GM18873 (cell line): ENCODE measurements at regions not wholly inside any gene's neighbourhood (a gene's known extent, or its start where the extent isn't known, plus 50 kb on each side); places are given as distances from the start of the nearest gene placed in this dataset.

Source experiments
- ATAC-seq: cut with Tn5 transposase; IDR thresholded peaks from one replicate; pipeline ENCODE4 v1.9.1; 2021; ENCODE audit warnings: mild to moderate bottlenecking, moderate library complexity, moderate number of reproducible peaks; ENCODE audit not compliant: unreplicated experiment, low FRiP score

DNA sequence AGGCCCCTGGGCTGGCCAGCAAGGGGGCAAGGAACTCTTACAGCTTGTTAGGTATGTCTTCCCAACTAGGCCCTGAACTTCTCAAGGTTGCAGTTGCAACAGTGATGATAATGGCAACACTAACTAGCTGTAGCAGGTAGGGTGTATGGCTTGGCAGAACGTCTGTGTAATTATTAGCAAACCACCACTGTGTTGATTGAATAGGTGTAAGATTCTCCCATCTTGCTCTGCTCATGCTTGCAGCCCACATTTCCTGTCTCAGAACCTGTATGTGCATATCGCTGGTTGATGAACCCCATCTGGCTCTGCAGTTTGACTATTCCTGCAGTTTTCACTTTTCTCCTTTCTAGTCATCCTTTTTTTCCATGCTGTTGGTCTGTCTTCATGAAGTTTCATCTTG, 178.8 kb downstream of the KATNAL1 start:
- ATAC-seq: no peak

DNA sequence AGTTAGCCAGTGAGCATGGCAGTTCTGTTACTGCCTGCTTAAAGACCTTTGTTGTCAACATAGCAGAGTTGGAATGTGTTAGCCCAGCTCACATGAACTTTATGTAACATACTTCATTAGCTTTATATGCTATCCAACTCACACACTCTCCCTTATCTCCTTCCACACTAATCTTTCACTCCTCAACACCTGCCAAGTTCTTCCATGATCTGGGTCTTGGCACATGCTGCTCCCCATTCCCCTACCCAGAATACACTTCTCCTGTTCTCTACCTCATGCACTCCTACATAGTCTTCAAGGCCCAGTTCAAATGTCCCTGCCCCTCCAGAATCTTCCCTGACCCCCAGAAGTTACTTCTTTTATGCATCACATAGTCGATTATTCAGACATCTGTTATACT, 179.3 kb downstream of the KATNAL1 start:
- ATAC-seq: no peak

DNA sequence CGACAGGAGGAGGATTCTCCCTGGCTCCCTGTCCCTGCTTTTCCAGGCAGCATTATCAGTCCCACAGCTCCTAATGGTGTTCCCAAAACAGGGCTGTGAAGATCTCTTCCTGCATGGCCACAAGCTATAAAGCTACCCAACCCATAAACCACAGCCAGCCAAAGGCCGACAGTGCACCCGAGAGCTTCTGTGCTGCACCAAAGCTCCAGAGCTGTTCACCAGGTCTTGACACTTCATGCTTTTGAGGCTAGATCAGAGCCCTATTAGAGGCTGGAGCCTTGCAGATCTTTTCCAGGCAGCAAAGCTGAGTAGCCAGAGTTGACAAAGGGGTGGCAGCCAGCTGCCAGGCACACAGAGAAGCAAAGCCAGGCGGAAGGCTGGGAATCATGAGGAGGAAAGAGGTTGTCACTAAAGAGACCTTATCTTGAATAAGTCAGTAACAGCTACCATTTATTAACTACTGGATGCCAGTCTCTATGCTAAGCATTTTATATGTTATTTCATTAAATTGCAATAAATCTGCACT, 180.4 kb downstream of the KATNAL1 start:
- ATAC-seq: no peak

DNA sequence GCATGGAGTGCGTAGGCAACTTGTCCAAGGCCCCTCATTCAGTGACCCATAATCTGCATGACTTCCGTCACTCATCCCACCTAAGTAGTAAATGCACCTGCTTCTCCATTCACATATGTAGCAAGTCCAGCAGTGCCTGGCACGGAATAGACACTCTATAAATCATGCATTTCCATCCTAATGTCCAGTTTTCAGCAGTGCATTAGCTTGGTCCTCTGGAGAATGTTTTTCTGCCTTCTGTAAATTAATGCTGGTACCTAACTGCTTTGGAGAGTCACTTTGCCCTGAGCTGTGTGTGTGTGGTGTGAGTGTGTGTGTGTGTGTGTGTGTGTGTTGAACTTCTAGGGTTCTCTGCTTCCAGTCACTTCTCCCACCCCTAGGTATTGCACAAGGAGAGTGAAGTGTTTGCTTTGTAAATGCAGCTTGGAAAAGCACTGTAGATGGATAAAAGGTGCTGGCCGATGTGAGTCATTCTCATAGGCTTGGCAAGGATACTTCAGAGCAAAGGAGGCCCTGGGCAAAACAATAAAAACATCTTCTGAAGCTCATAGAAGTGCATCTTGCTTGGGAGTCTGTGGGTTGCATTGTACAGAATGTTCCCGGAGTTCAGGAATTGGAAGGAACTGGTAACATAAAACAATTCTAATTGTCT, 181.8 kb downstream of the KATNAL1 start:
- no peak for ATAC-seq

DNA sequence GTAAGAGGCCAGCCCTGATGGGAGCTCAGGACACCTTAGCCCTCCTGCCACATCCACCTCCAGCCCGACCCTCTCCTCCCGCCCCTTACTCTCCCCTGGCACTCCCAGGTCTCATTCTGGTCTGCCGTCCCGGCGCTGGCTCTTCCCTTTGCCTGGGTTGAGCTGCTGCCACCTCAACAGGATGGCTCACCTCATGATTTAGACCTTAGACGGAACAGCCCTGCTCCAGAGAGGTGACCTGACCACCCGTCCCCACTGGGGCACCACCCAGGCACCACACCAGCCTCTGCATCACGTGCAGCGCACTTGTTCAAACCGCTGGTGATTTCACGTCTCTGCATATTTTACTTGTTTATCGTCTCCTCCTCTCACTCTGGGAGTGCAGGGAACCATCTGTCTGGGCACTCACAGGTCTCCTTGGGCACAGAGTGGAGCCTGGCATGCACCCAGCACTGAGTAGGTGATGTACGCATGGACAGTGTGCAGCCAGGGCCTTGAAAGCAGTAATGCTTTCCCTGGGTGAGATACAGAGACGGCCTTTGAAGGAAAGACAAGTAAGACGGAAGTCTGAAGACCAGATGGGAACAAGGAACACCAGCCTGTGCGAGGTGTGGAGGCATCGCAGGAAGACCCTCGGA, 183.1 kb downstream of the KATNAL1 start:
- no peak for ATAC-seq

DNA sequence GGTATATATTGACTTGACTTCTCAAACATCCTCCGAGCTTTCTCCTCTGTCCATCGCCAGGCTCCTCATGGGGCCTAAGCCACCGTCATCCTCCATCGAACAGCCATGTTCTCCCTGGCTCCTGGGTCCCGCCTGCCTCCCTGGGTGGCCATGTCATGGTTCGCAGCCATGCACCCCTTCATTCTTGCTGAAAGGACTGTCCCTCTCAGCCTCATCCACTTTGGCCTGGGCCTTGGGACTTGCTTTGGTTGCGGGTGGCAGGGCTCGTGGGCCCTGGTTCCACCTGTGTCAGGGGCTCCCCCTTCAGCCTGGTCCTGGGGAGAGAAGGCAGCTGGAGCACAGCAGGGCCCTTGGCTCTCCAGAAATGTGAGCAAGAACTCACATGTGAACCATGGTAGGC, 183.8 kb downstream of the KATNAL1 start:
- ATAC-seq: no peak

DNA sequence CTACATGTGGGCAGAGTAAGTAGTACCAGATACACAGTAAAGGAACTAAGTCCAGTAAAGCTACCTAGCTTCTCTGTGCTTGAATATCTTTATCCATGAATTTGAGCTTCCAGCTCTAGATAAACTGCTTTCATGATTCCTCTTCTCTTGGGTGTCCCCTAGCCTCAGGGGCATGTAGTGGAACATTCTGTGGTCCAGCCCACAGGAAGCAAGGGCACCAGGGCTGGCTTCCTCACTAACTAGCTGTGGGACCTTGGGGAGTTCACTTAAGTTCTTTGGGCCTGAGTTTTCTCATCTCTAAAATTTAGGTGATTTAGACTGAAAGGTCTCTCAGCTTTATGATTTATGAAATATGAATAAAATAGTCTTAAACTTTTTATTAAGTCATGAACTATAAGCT, 185.7 kb downstream of the KATNAL1 start:
- no peak for ATAC-seq

DNA sequence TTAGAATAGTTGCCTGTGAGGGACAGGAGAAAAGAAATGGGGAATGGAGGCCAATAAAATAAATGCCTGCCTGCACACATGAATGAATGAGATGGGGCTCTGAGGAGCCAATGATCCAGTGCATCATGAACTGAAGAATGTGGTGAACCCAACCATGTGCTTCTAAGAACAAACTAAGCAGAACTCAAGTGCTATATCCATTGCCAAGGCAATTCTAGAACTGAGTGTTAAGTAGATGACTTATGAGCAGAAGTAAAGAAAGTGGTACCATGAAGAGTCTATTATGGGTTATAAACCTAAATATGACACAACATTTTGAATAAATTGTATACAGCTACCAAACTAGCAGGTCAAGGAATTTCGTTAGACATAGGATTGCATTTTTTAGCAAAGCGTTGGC, 186.1 kb downstream of the KATNAL1 start:
- no peak for ATAC-seq

DNA sequence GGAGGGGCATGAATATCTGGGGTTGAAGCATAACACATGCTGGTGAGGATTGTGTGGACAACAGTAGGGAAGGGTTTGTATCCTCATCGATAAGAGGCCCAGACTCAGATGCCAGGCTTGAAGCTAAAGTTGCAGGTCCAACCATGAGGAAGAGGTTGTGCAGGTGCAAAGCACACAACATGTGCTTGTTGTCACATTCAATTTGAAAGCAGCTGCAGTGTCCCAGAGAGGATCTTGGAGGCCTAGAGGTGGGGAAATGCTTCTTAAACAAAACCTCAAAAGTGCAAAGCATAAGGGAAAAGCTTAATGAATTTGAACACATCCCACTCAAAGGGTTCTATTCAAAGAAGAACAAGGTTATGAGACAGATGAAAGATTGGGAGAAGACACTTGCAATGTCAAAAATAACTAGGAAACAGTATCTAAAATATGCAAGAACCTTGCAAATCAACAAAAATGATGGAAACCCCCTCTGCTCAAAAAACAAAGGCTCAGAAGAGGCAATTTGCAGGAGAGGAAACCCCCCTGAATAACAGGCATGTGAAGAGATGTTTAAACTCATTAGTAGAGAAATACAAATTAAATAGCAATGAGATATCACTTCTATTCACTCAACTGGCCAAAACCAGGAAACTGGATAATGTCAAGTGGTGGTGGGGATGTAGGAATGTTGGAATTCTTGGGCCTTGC, 187.1 kb downstream of the KATNAL1 start:
- ATAC-seq: no peak

DNA sequence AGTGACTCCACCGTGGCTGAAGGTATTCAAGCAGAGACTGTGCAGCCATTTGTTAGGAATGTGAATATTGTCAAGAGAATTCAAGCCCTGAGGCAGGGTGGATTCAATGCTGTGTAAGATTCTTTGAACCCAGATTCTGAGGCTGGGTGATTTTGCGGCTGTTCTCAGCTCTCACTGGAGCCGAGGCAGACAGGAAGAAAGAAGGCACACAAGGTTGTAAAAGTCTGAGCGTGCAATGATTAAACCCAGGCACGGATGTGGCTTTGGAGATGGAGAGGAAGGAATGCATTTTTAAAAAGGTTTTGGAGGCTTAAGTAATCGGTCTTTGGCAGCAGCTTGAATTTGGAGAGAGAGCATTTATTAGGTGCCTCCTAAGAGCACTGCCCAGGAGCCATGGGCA, 187.9 kb downstream of the KATNAL1 start:
- no peak for ATAC-seq

DNA sequence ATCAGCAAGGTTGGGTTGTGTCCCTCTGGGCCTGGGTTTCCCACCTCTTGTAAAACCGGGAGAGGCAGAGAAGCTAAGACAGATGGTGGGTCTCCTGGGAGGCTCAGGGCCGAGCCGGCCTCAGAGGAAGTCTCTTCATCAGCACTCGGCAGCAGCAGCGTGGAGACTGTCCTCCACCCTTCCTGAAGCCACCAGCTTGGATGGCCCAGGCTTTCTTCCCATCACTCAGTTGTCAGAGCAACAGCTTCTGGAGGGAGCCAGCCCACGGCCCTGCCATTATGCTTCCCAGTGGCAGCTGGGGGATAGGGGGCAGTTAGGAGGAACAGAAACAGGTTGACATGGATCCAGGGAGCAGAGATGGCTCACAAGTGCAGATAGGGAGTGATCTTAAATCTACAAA, 191.0 kb downstream of the KATNAL1 start:
- no peak for ATAC-seq

DNA sequence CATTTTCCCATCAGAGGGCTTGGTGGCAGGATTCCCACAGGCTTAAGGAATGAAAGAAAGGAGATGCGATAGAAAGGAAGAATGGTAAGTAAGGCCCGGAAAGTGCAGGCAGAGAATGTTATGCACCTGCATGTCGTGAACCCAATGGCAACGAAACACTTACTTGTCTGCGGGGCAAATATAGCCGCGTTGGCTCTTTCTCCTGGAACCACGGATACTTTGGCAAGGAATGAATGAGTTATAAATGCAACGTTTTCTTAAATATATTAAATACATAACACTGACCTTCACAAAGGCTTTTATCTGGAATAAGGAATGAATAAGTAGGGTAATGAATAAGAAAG, 192.1 kb downstream of the KATNAL1 start:
- ATAC-seq: no peak

DNA sequence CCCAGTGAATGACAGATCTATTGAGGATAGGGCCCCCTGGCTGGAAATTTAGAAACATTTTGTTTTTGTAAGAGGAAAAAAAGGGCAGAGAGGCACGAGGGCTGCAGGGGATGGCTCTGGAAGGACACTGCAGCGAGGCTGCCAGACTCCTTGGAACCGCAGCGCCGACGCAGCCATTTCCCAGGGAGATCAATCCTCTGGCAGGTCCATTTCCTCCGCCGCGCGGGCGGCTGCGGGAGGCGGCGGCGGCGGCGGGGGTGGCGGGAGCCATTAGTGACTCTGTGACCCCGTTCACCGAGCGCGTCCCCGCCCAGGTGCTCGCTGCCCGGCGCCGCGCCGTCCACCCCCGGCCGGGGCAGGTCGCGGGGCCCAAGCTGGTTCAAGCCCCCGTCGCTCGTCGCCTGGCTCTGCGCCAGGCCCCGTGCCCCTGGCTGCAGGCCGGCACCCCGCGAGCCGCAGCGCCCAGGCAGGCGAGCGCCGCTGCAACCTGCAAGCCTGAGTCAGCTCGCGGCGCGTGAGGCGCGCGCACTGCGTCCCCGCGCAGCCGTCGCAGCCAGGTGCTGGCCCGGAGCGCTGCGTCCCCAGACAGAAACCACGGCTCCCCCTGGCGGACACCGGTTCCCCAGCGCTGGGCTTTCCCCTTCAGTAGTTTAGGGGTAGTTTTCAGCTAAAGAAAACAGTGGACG, 192.6 kb downstream of the KATNAL1 start:
- peak; percentile 63 for ATAC-seq

DNA sequence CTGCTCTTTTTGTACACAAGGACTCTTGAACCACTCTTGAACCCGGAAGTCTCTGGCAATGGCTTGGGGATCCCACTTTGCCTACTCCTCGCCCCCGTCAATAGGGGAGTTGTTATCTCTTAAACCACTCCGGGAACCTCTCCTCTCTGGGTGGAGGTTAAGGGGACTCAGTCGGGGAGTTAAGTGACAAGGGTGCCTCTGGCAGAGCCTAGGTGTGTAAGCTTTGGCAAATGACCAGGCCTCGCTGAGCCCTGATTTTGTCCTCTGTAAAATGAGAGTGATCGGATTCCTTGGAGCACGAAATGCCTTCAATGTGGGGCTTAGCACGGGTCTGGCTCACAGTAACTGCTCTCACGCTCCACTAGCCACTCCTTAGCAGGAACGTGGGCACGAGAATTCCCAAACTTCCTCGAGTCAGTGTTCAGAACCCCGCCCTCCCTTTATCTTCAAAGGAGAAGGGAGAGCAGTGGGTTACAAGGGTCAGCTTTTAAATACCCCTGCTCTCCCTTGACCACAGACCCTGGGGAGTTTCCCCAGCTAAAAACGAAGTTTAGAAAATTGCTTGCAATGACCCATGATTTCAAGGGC, 193.3 kb downstream of the KATNAL1 start:
- no peak for ATAC-seq

DNA sequence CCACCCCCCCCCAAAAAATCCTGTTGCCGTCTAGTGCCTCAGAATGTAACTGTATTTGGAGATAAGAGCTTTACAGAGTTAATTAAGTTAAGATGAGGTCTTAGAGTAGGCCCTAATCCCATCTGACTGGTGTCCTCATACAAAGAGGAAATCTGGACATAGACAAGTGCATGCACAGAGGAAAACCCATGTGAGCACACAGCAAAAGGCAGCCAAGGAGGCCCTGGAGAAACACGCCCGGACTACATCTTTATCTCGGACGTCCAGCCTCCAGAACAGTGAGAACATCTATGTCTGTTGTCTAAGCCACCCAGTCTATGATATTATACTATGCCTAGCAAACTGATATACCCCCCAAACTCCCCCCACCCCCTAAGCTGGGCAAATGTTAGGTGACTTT, 193.8 kb downstream of the KATNAL1 start:
- no peak for ATAC-seq

DNA sequence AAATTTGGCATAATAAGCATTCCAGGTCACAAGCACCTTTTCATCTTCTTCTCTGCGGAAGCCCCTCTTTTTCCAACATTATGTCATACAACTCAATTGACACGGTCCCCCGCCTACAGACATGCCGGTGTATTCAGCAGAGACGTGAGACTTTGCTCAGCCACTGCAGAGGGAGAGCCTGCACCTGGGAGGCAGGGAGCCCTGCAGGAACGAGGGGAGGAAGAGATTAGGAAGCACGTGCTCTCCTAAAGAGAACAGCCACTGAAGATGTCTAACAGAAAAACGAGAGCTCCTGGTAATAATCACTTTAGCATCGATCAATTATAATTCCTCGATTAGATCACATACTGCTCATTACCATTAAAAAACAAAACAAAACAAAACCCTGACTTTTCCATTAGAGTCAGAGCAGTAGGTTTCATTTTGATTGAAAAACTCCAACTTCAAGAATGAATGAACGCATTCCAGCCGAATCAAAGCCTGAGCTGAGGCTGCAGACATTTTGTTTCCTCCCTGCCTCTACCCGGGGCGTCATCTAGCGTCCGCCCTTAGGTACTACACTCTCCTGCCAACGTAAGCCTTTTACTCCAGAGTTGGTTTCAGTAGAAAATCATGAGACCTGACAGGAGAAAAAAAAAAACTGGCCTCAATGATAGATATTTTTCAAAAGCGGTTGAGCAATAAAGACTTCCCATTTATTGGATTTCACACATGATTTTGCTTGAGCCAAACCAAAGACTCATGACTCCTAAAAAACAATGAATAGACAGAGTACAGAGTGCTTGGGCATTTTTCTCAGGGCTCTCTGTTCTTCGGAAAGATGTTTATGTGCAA, 194.5 kb downstream of the KATNAL1 start:
- ATAC-seq: peak; percentile 44

DNA sequence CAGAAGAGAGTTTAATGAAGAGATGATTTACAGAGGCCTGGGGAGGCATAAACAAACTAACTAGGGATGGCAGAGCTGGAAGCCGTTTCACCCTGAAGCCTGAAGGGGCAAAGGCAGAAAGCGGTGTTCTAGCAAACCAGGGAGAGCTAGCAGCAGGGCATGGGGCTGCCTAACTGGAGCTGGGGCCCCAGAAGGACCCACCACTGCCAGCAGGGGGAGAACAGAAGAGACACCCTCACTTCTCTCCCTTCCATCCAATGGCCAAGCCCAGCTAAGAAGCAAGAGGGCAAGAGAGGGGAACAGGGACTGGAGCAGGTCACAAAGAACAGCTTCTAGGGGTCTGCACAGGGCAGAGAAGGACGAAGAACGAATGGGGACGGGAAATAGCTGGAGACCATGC, 195.5 kb downstream of the KATNAL1 start:
- ATAC-seq: no peak

DNA sequence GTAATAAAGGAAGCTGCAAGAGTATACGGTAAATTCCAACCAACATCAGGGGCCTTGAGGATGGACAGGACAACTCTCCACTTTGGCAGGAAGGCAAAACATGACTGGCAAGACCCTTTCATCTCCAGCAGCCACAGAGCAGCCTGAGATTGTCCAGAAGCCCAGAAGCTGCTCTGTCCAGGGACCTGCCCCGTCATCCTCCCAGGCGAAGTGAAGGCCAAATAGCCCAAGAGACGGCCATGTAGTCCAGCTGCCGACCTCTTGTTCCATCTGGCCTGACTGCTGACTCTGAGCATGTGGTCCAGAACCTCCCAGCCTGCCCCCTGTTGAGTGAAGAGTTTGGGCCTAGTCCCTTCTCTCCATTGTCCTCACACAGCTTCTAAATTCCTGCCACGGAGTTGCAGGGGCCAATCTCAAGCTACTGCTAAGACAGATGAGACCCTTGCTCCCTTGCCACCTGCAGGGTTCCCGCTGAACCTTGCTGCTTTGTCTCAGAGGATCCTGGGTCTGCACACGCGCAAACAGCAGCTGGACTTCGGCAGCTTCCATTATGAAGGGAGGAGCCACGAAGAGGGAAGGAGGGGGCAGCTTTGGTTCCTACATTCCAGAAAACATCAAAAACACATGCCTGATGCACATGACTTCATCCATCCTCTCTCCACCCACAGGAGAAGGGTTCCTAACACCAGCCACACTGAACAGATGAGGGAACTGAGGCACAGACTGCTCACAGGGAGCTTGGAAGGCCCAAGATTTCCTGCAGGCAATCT, 196.9 kb downstream of the KATNAL1 start:
- no peak for ATAC-seq

DNA sequence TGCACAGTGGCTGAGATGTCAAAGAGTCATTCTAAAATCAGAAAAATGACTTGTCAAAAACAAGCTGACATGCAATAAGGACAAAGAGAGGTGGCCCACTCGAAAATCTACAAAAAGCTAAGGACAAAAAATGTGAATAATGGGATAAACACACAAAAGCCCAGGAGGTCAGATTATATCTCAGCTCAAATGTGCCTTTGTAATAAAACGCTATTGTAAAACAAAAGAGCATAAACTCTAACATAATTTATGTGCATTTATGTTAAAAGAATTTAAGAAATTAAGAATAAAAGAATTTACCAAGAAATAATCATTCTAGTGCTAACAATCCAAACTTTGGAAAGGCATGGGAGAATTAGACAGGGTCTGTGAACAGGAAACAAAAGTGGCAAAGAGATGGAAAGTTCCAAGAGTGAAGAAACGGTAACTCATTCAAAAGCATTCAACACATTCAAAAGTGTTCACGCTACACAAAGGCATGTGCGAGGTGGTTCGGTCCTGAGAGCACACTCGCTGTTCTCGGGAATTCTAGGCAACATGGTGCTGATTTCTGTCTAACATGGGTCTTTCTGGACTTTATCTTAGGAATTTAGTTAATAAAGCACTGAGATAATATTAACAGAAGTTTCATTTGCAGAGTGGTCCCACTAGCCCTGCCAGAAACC, 197.7 kb downstream of the KATNAL1 start:
- no peak for ATAC-seq
